Mucosa of rectum (tissue), 2 donors: ENCODE measurements at regions not wholly inside any gene's neighbourhood (a gene's known extent, or its start where the extent isn't known, plus 50 kb on each side); places are given as distances from the start of the nearest gene placed in this dataset.

Source experiments
- H3K27ac ChIP-seq, 2 donors: one replicate each; pipeline ENCODE4 v1.7.0; 2013; ENCODE audit warnings: inconsistent platforms in 2 of 2, low read depth in 2 of 2, low read length in 2 of 2
- H3K27me3 ChIP-seq, 2 donors: one replicate each; pipeline ENCODE4 v1.7.0; 2013; ENCODE audit warnings: low read length in 2 of 2; ENCODE audit not compliant: control insufficient read depth in 2 of 2, insufficient read depth in 2 of 2
- H3K36me3 ChIP-seq, 2 donors: one replicate each; pipeline ENCODE4 v1.7.0; 2013; ENCODE audit warnings: low read length in 2 of 2; ENCODE audit not compliant: control insufficient read depth in 2 of 2, insufficient read depth in 2 of 2
- H3K4me1 ChIP-seq, 2 donors: one replicate each; pipeline ENCODE4 v1.7.0; 2013; ENCODE audit warnings: low read length in 2 of 2, mild to moderate bottlenecking in 1 of 2; ENCODE audit not compliant: control insufficient read depth in 2 of 2, insufficient read depth in 2 of 2
- H3K4me3 ChIP-seq, 2 donors: one replicate each; pipeline ENCODE4 v1.7.0; 2013; ENCODE audit warnings: low read length in 2 of 2
- H3K9ac ChIP-seq, 2 donors: one replicate each; pipeline ENCODE4 v1.7.0; 2013; ENCODE audit warnings: low read length in 2 of 2, low read depth in 1 of 2, mild to moderate bottlenecking in 1 of 2
- H3K9me3 ChIP-seq, 2 donors: one replicate each; pipeline ENCODE4 v1.7.0; 2013; ENCODE audit warnings: low read length in 2 of 2; ENCODE audit not compliant: control insufficient read depth in 2 of 2
- donor health status: healthy.
- donor health status: Normal muscosa, but diverticular disease.

- H3K9me3 ChIP-seq, result no peaks in the 10 kb centered on the region
- no peak overlapping the region for H3K27ac ChIP-seq
- H3K4me1 ChIP-seq, result no peaks in the 10 kb centered on the region
- no peaks in the 10 kb centered on the region for H3K36me3 ChIP-seq
- no peaks in the 10 kb centered on the region for H3K27me3 ChIP-seq
- H3K4me3 ChIP-seq, result no peak overlapping the region
- H3K9ac ChIP-seq, result no peak overlapping the region
Observed at GRCh38 chr10:25692761-25693160, 241.3 kb upstream of the MYO3A start.

GRCh38 chr10:25694206-25694933 lies 239.7 kb upstream of the MYO3A start:
- H3K27ac ChIP-seq, result no peak overlapping the region
- no peaks in the 10 kb centered on the region for H3K36me3 ChIP-seq
- H3K9me3 ChIP-seq, result no peaks in the 10 kb centered on the region
- no peak overlapping the region for H3K4me3 ChIP-seq
- H3K27me3 ChIP-seq, result no peaks in the 10 kb centered on the region
- H3K9ac ChIP-seq, result no peak overlapping the region
- H3K4me1 ChIP-seq, result no peaks in the 10 kb centered on the region

- Histone ChIP-seq H3K9me3 (no peaks in the 10 kb centered on the region), H3K27ac (no peak overlapping the region), H3K4me3 (no peak overlapping the region), H3K27me3 (no peaks in the 10 kb centered on the region), H3K4me1 (no peaks in the 10 kb centered on the region), H3K36me3 (no peaks in the 10 kb centered on the region), H3K9ac (no peak overlapping the region)
Observed at GRCh38 chr10:25694971-25695370, 239.1 kb upstream of the MYO3A start.

- H3K9ac ChIP-seq, result no peak overlapping the region
- no peaks in the 10 kb centered on the region for H3K27me3 ChIP-seq
- H3K27ac ChIP-seq, result no peak overlapping the region
- no peaks in the 10 kb centered on the region for H3K36me3 ChIP-seq
- H3K4me3 ChIP-seq, result no peak overlapping the region
- no peaks in the 10 kb centered on the region for H3K4me1 ChIP-seq
- H3K9me3 ChIP-seq, result no peaks in the 10 kb centered on the region
Observed at GRCh38 chr10:25695586-25695985, 238.4 kb upstream of the MYO3A start.

- Histone ChIP-seq H3K9me3 (no peaks in the 10 kb centered on the region), H3K9ac (no peak overlapping the region), H3K27ac (no peak overlapping the region), H3K36me3 (no peaks in the 10 kb centered on the region), H3K4me1 (no peaks in the 10 kb centered on the region), H3K4me3 (no peak overlapping the region), H3K27me3 (no peaks in the 10 kb centered on the region)
Observed at GRCh38 chr10:25696013-25696708, 237.9 kb upstream of the MYO3A start.

- H3K27ac ChIP-seq, result no peak overlapping the region
- H3K36me3 ChIP-seq, result no peaks in the 10 kb centered on the region
- H3K9me3 ChIP-seq, result no peaks in the 10 kb centered on the region
- no peak overlapping the region for H3K4me3 ChIP-seq
- no peak overlapping the region for H3K9ac ChIP-seq
- no peaks in the 10 kb centered on the region for H3K4me1 ChIP-seq
- no peaks in the 10 kb centered on the region for H3K27me3 ChIP-seq
Observed at GRCh38 chr10:25697412-25697811, 236.6 kb upstream of the MYO3A start.

GRCh38 chr10:25698638-25699037 lies 235.4 kb upstream of the MYO3A start:
- Histone ChIP-seq H3K4me3 (no peak overlapping the region), H3K27me3 (no peaks in the 10 kb centered on the region), H3K9me3 (no peaks in the 10 kb centered on the region), H3K36me3 (no peaks in the 10 kb centered on the region), H3K27ac (no peak overlapping the region), H3K4me1 (no peaks in the 10 kb centered on the region), H3K9ac (no peak overlapping the region)

- no peaks in the 10 kb centered on the region for H3K27me3 ChIP-seq
- no peak overlapping the region for H3K27ac ChIP-seq
- no peaks in the 10 kb centered on the region for H3K36me3 ChIP-seq
- no peaks in the 10 kb centered on the region for H3K4me1 ChIP-seq
- no peak overlapping the region for H3K4me3 ChIP-seq
- H3K9me3 ChIP-seq, result no peaks in the 10 kb centered on the region
- no peak overlapping the region for H3K9ac ChIP-seq
Observed at GRCh38 chr10:25699631-25700030, 234.4 kb upstream of the MYO3A start.

- Histone ChIP-seq H3K9me3 (no peaks in the 10 kb centered on the region), H3K4me1 (no peaks in the 10 kb centered on the region), H3K27me3 (no peaks in the 10 kb centered on the region), H3K27ac (no peak overlapping the region), H3K9ac (no peak overlapping the region), H3K4me3 (no peak overlapping the region), H3K36me3 (no peaks in the 10 kb centered on the region)
Observed at GRCh38 chr10:25701652-25702051, 232.4 kb upstream of the MYO3A start.

- H3K4me3 ChIP-seq, result no peak overlapping the region
- H3K4me1 ChIP-seq, result no peaks in the 10 kb centered on the region
- no peak overlapping the region for H3K27ac ChIP-seq
- no peak overlapping the region for H3K9ac ChIP-seq
- no peaks in the 10 kb centered on the region for H3K36me3 ChIP-seq
- no peaks in the 10 kb centered on the region for H3K27me3 ChIP-seq
- H3K9me3 ChIP-seq, result no peaks in the 10 kb centered on the region
Observed at GRCh38 chr10:25704622-25705021, 229.4 kb upstream of the MYO3A start.
